Adrenal gland (tissue), 5 donors: ENCODE measurements at regions not wholly inside any gene's neighbourhood (a gene's known extent, or its start where the extent isn't known, plus 50 kb on each side); places are given as distances from the start of the nearest gene placed in this dataset.

Experiments
- CTCF ChIP-seq, 6 experiments: fragments of 450-650 bp in 4 of 6; fragments of 200-600 bp in 2 of 6; sonication (generic) in 1 of 6; IDR thresholded peaks; 1 replicate in 5 of 6; 2 replicates in 1 of 6; pipeline versions ENCODE4 v1.5.1 to v1.8.0; 2016 to 2021; ENCODE audit warnings: antibody characterized with exemption in 6 of 6, mild to moderate bottlenecking in 2 of 6, moderate library complexity in 1 of 6
- POLR2A ChIP-seq, 2 donors: fragments of 450-650 bp; IDR thresholded peaks; one replicate each; pipeline ENCODE4 v1.6.1; 2017; ENCODE audit warnings: antibody characterized with exemption in 2 of 2, mild to moderate bottlenecking in 2 of 2, moderate library complexity in 1 of 2
- donor health status: DM: no; HTN: no; CAD: no.

GRCh38 chr5:23411200-23411599 is 96.2 kb upstream of the PRDM9 start:
- TF ChIP-seq POLR2A (IDR thresholded peaks at IDR 0.05) = no peak
- TF ChIP-seq CTCF (IDR thresholded peaks at IDR 0.05) = no peak
